NCI-H128 (cell line): ENCODE measurements at regions not wholly inside any gene's neighbourhood (a gene's known extent, or its start where the extent isn't known, plus 50 kb on each side); places are given as distances from the start of the nearest gene placed in this dataset.
"Not testable (repeated sequence)": the region's sequence is repeated elsewhere in the genome, so short reads cannot be mapped to it uniquely, and the experiment has no call there.

ENCODE experiments used
- DNase-seq: peaks from one replicate; lab custom pipeline; 2025; ENCODE audit not compliant: unreplicated experiment; lab: John Stamatoyannopoulos, UW

GRCh38 chr5:61215996-61216395, 53.7 kb upstream of the SMIM15 start:
- DNase-seq, result no peak

GRCh38 chr5:61216741-61217140, 54.5 kb upstream of the SMIM15 start:
- DNase-seq, result no peak

- DNase-seq, result no peak
These were observed 54.9 kb upstream of the SMIM15 start for GRCh38 chr5:61217214-61217613.

GRCh38 chr5:61228229-61228628, 66.0 kb upstream of the SMIM15 start:
- DNase-seq, result no peak

GRCh38 chr5:61228691-61229280, 66.5 kb upstream of the SMIM15 start:
- no peak for DNase-seq

GRCh38 chr5:61229416-61229815, 67.1 kb upstream of the SMIM15 start:
- no peak for DNase-seq

- no peak for DNase-seq
These were observed 68.2 kb upstream of the SMIM15 start for GRCh38 chr5:61230492-61230891.

GRCh38 chr5:61231813-61232212, 69.5 kb upstream of the SMIM15 start:
- no peak for DNase-seq

- DNase-seq, result no peak
These were observed 70.3 kb upstream of the SMIM15 start for GRCh38 chr5:61232490-61233050.

GRCh38 chr5:61234019-61234418, 71.8 kb upstream of the SMIM15 start:
- no peak for DNase-seq

GRCh38 chr5:61236715-61237114, 74.4 kb upstream of the SMIM15 start:
- not testable (repeated sequence) for DNase-seq

- no peak for DNase-seq
These were observed 83.2 kb upstream of the SMIM15 start for GRCh38 chr5:61245486-61245885.

- no peak for DNase-seq
These were observed 83.7 kb upstream of the SMIM15 start for GRCh38 chr5:61245936-61246335.

- DNase-seq, result no peak
These were observed 84.6 kb upstream of the SMIM15 start for GRCh38 chr5:61246768-61247307.

GRCh38 chr5:61251874-61252642, 80.0 kb upstream of the ZSWIM6 start:
- DNase-seq, result no peak

- no peak for DNase-seq
These were observed 79.5 kb upstream of the ZSWIM6 start for GRCh38 chr5:61252643-61252925.

GRCh38 chr5:61253547-61253946, 78.5 kb upstream of the ZSWIM6 start:
- DNase-seq, result no peak

GRCh38 chr5:61254969-61255555, 77.0 kb upstream of the ZSWIM6 start:
- DNase-seq, result no peak

- no peak for DNase-seq
These were observed 75.6 kb upstream of the ZSWIM6 start for GRCh38 chr5:61256474-61256873.

- no peak for DNase-seq
These were observed 74.6 kb upstream of the ZSWIM6 start for GRCh38 chr5:61257421-61257820.

GRCh38 chr5:61261136-61261535, 70.9 kb upstream of the ZSWIM6 start:
- no peak for DNase-seq

- DNase-seq, result no peak
These were observed 70.0 kb upstream of the ZSWIM6 start for GRCh38 chr5:61262080-61262479.
